SK-N-SH treated with all-trans-retinoic acid at 6 μM for 48 hours (cell line): ENCODE measurements at regions not wholly inside any gene's neighbourhood (a gene's known extent, or its start where the extent isn't known, plus 50 kb on each side); places are given as distances from the start of the nearest gene placed in this dataset.

ENCODE experiments used
- ATAC-seq: fragments of 200-7000 bp; cut with Tn5 transposase; 3 replicates; pipeline ENCODE4 v1.9.1; 2020; ENCODE audit warnings: mild to moderate bottlenecking, moderate library complexity
- ARNTL ChIP-seq: fragments of 450-650 bp; formaldehyde crosslinking; IDR thresholded peaks from 2 replicates; pipeline ENCODE4 v1.5.0; 2020; ENCODE audit warnings: low read depth, mild to moderate bottlenecking, moderate library complexity, borderline replicate concordance
- BACH2 ChIP-seq: fragments of 250-450 bp; sonication (Bioruptor Pico); IDR thresholded peaks from 2 replicates; pipeline ENCODE4 v1.9.0; 2021; ENCODE audit warnings: mild to moderate bottlenecking, borderline replicate concordance
- CREB5 ChIP-seq: fragments of 250-450 bp; sonication (Bioruptor Pico); IDR thresholded peaks from 2 replicates; pipeline ENCODE4 v1.5.1; 2020; ENCODE audit warnings: low read depth, mild to moderate bottlenecking, moderate library complexity
- CSDC2 ChIP-seq: fragments of 250-450 bp; sonication (Bioruptor Pico); IDR thresholded peaks from 2 replicates; pipeline ENCODE4 v1.5.0; 2020; ENCODE audit warnings: mild to moderate bottlenecking, moderate library complexity
- ESRRG ChIP-seq: fragments of 250-450 bp; sonication (Bioruptor Pico); IDR thresholded peaks from 2 replicates; pipeline ENCODE4 v1.6.1; 2021; ENCODE audit warnings: mild to moderate bottlenecking
- GLIS3 ChIP-seq: fragments of 250-450 bp; sonication (Bioruptor Pico); IDR thresholded peaks from 2 replicates; pipeline ENCODE4 v1.5.0; 2020; ENCODE audit warnings: mild to moderate bottlenecking, moderate library complexity
- ISL1 ChIP-seq: fragments of 250-450 bp; sonication (Bioruptor Pico); IDR thresholded peaks from 2 replicates; pipeline ENCODE4 v2.1.2; 2022; ENCODE audit warnings: mild to moderate bottlenecking, moderate library complexity
- OSR1 ChIP-seq: fragments of 250-450 bp; sonication (Bioruptor Pico); IDR thresholded peaks from 2 replicates; pipeline ENCODE4 v1.8.0; 2022; ENCODE audit warnings: moderate library complexity, mild to moderate bottlenecking, inconsistent platforms
- PPARA ChIP-seq: fragments of 250-450 bp; sonication (Bioruptor Pico); IDR thresholded peaks from 2 replicates; pipeline ENCODE4 v1.5.0; 2020; ENCODE audit warnings: mild to moderate bottlenecking, borderline replicate concordance
- RARB ChIP-seq: fragments of 250-450 bp; sonication (Bioruptor Pico); IDR thresholded peaks from 2 replicates; pipeline ENCODE4 v1.8.0; 2021; ENCODE audit warnings: mild to moderate bottlenecking, moderate library complexity
- TCF4 ChIP-seq: fragments of 250-450 bp; sonication (Bioruptor Pico); IDR thresholded peaks from 2 replicates; pipeline ENCODE4 v1.8.0; 2021; ENCODE audit warnings: mild to moderate bottlenecking, moderate library complexity, borderline replicate concordance
- TOX ChIP-seq: fragments of 250-450 bp; sonication (Bioruptor Pico); IDR thresholded peaks from 2 replicates; pipeline ENCODE4 v1.8.0; 2021; ENCODE audit warnings: mild to moderate bottlenecking, moderate library complexity, borderline replicate concordance
- TSHZ2 ChIP-seq: fragments of 250-450 bp; sonication (Bioruptor Pico); IDR thresholded peaks from 2 replicates; pipeline ENCODE4 v1.5.0; 2020; ENCODE audit warnings: mild to moderate bottlenecking, moderate library complexity
- ZC3H10 ChIP-seq: fragments of 250-450 bp; sonication (Bioruptor Pico); IDR thresholded peaks from 2 replicates; pipeline ENCODE4 v1.5.1; 2021; ENCODE audit warnings: mild to moderate bottlenecking, moderate library complexity
- ZFP3 ChIP-seq: fragments of 250-450 bp; sonication (Bioruptor Pico); IDR thresholded peaks from 2 replicates; pipeline ENCODE4 v1.5.0; 2020; ENCODE audit warnings: mild to moderate bottlenecking, moderate library complexity
- ZFP30 ChIP-seq: fragments of 450-650 bp; formaldehyde crosslinking; IDR thresholded peaks from 2 replicates; pipeline ENCODE4 v1.5.0; 2022; ENCODE audit warnings: mild to moderate bottlenecking, moderate library complexity
- ZNF565 ChIP-seq: fragments of 450-650 bp; formaldehyde crosslinking; conservative IDR thresholded peaks from 2 replicates; pipeline ENCODE4 v1.5.0; 2020; ENCODE audit warnings: low read depth, mild to moderate bottlenecking, moderate library complexity
- ZNF70 ChIP-seq: fragments of 450-650 bp; formaldehyde crosslinking; IDR thresholded peaks from 2 replicates; pipeline ENCODE4 v1.5.0; 2020; ENCODE audit warnings: mild to moderate bottlenecking, moderate library complexity
- ZNF8 ChIP-seq: fragments of 450-650 bp; formaldehyde crosslinking; IDR thresholded peaks from 2 replicates; pipeline ENCODE4 v1.5.0; 2020; ENCODE audit warnings: mild to moderate bottlenecking, moderate library complexity
- TF ChIP-seq, protein P1 (sequence below): fragments of 250-450 bp; sonication (Bioruptor Pico); IDR thresholded peaks from 2 replicates; pipeline ENCODE4 v1.8.0; 2021; ENCODE audit warnings: low read depth, mild to moderate bottlenecking, moderate library complexity, borderline replicate concordance
- TF ChIP-seq, protein P2 (sequence below): fragments of 250-450 bp; sonication (Bioruptor Pico); IDR thresholded peaks from 2 replicates; pipeline ENCODE4 v1.8.0; 2020; ENCODE audit warnings: mild to moderate bottlenecking, moderate library complexity, borderline replicate concordance
- TF ChIP-seq, protein P3 (sequence below): fragments of 250-450 bp; sonication (Bioruptor Pico); IDR thresholded peaks from 2 replicates; pipeline ENCODE4 v1.5.1; 2021; ENCODE audit warnings: mild to moderate bottlenecking, moderate library complexity

DNA sequence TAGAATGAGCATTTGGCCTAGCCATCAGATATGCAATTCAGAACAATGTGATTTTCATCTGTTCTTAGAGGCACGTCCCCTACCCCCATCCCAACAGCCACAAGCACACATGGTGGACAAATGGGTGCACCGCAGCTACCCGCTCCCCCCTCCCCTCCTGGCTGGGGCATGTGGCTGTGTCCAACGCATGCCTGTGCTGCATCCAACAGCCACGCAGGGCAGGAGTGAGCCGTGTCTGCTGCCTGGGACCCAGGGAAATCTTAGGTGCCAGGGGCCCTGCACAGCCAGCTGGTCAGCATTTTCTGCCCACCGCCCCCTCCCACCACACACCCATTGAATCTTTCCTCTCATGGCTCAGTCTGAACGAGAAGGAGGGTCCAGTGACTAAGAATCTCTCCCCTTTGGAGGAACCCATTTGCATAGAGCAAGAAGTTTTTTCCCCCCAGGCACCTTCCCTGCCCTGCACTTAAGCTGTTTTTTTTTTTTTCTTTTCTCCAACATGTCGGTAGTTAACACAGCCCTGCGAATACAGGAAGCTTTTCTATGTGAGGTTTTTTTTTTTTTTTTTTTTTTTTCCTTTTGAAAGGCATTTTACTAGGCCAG, 138.9 kb downstream of the WDR11 start (continued):
- TF ChIP-seq, protein P1, sequence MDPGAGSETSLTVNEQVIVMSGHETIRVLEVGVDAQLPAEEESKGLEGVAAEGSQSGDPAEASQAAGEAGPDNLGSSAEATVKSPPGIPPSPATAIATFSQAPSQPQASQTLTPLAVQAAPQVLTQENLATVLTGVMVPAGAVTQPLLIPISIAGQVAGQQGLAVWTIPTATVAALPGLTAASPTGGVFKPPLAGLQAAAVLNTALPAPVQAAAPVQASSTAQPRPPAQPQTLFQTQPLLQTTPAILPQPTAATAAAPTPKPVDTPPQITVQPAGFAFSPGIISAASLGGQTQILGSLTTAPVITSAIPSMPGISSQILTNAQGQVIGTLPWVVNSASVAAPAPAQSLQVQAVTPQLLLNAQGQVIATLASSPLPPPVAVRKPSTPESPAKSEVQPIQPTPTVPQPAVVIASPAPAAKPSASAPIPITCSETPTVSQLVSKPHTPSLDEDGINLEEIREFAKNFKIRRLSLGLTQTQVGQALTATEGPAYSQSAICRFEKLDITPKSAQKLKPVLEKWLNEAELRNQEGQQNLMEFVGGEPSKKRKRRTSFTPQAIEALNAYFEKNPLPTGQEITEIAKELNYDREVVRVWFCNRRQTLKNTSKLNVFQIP (CRISPR knock-in tag): no peak
- TF ChIP-seq ZC3H10: no peak
- TF ChIP-seq ISL1 (CRISPR knock-in tag): no peak

- ATAC-seq: no peak
- no peak for TF ChIP-seq PPARA
- TF ChIP-seq CREB5 (CRISPR knock-in tag): no peak
- TF ChIP-seq ZNF565 (CRISPR knock-in tag): no peak
- TF ChIP-seq ESRRG (CRISPR knock-in tag): no peak
- no peak for TF ChIP-seq TCF4 (CRISPR knock-in tag)
- TF ChIP-seq ZFP3: no peak
- no peak for TF ChIP-seq ZC3H10
- TF ChIP-seq ZFP30 (CRISPR knock-in tag): no peak
- no peak for TF ChIP-seq TOX (CRISPR knock-in tag)
- no peak for TF ChIP-seq BACH2
These were observed 139.7 kb downstream of the WDR11 start for GRCh38 chr10:120990831-120991230.

DNA sequence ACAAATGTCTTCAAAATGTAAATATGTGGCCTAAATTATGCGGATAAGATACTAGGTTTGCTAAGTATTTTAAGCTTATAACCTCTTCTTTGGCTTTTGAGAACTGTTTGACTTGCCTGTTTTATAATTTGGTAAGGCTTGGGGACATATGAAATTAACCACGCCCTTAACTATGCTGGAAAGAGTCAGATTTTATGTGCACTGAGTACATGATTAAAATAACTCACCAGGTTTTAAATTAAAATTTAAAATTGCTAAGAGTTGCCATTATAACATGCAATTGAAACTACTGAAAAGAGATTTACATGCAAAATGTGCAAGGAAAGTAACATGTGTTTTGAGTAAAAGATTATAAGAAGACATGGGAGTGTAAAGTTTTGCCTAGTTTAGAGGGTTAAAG, 141.9 kb downstream of the WDR11 start:
- ATAC-seq: no peak
- no peak for TF ChIP-seq ESRRG (CRISPR knock-in tag)

- TF ChIP-seq TSHZ2 (CRISPR knock-in tag) (no peak), BACH2 (no peak), ZNF70 (CRISPR knock-in tag) (no peak), PPARA (no peak), ISL1 (CRISPR knock-in tag) (no peak), ZC3H10 (no peak), RARB (CRISPR knock-in tag) (no peak), OSR1 (CRISPR knock-in tag) (no peak), GLIS3 (no peak), ZFP3 (no peak), CREB5 (CRISPR knock-in tag) (no peak)
- TF ChIP-seq, protein P2, sequence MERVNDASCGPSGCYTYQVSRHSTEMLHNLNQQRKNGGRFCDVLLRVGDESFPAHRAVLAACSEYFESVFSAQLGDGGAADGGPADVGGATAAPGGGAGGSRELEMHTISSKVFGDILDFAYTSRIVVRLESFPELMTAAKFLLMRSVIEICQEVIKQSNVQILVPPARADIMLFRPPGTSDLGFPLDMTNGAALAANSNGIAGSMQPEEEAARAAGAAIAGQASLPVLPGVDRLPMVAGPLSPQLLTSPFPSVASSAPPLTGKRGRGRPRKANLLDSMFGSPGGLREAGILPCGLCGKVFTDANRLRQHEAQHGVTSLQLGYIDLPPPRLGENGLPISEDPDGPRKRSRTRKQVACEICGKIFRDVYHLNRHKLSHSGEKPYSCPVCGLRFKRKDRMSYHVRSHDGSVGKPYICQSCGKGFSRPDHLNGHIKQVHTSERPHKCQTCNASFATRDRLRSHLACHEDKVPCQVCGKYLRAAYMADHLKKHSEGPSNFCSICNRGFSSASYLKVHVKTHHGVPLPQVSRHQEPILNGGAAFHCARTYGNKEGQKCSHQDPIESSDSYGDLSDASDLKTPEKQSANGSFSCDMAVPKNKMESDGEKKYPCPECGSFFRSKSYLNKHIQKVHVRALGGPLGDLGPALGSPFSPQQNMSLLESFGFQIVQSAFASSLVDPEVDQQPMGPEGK: no peak
- no peak for ATAC-seq
These were observed 144.6 kb downstream of the WDR11 start for GRCh38 chr10:120995768-120996167.

DNA sequence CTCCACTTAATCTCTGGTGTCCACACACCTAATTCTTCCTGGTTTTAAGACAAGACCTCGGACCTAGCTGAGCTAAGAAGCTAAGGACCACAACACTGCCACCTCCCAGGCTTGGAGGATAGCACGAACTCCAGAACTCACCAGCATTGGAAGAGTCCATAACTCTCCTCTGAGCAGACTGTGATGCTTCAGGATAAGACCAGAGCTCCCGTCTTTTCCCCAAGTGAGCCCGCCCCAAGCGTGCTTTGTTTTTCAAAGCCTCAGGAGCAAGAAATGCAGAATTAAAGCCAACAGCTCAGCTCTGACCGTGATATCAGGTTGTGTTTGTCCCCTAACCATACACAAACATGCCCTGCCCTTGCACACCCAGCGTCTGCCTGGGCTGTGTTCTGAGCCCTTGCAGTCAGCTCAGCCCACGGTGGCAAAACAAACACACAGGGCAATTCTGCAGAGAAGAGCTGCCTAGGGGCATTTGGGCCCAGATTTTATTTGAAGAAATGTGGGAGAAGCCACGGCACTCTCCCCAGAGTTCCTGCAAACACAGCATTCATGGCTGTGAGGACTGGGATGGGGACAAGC, 145.4 kb downstream of the WDR11 start:
- ATAC-seq: no peak
- no peak for TF ChIP-seq ZFP3
- TF ChIP-seq ZNF70 (CRISPR knock-in tag): no peak
- TF ChIP-seq, protein P2: no peak
- TF ChIP-seq TOX (CRISPR knock-in tag): no peak
- no peak for TF ChIP-seq OSR1 (CRISPR knock-in tag)
- no peak for TF ChIP-seq ISL1 (CRISPR knock-in tag)
- no peak for TF ChIP-seq ZC3H10
- no peak for TF ChIP-seq PPARA
- no peak for TF ChIP-seq ARNTL
- no peak for TF ChIP-seq CSDC2 (CRISPR knock-in tag)
- no peak for TF ChIP-seq ZNF8 (CRISPR knock-in tag)
- TF ChIP-seq, protein P3, sequence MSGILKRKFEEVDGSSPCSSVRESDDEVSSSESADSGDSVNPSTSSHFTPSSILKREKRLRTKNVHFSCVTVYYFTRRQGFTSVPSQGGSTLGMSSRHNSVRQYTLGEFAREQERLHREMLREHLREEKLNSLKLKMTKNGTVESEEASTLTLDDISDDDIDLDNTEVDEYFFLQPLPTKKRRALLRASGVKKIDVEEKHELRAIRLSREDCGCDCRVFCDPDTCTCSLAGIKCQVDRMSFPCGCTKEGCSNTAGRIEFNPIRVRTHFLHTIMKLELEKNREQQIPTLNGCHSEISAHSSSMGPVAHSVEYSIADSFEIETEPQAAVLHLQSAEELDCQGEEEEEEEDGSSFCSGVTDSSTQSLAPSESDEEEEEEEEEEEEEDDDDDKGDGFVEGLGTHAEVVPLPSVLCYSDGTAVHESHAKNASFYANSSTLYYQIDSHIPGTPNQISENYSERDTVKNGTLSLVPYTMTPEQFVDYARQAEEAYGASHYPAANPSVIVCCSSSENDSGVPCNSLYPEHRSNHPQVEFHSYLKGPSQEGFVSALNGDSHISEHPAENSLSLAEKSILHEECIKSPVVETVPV (CRISPR knock-in tag): no peak
- TF ChIP-seq TCF4 (CRISPR knock-in tag): no peak
- TF ChIP-seq ESRRG (CRISPR knock-in tag): no peak
